ENCODE measurements at regions not wholly inside any gene's neighbourhood (a gene's known extent, or its start where the extent isn't known, plus 50 kb on each side); places are given as distances from the start of the nearest gene placed in this dataset.

- ATAC-seq (ENCODE audit: low read depth in 2 of 2) = no peak
- no peak for DNase-seq
- Histone ChIP-seq H3K27me3 (ENCODE audit: control insufficient read depth, insufficient read depth, low read length) (no peaks in the 10 kb centered on the region), H3K9me3 (ENCODE audit: control insufficient read depth in 2 of 2, low read length in 2 of 2) (no peaks in the 10 kb centered on the region), H3K4me3 (ENCODE audit: low read depth, low read length) (no peak overlapping the region), H3K27ac (ENCODE audit: insufficient read depth, low read length, poor library complexity, severe bottlenecking) (no peak overlapping the region), H3K36me3 (ENCODE audit: control insufficient read depth, insufficient read depth, low read length) (no peaks in the 10 kb centered on the region), H3K4me1 (ENCODE audit: control insufficient read depth, insufficient read depth, low read length, poor library complexity, severe bottlenecking) (no peaks in the 10 kb centered on the region)
- Mint-ChIP-seq H3K9me3 (peaks cover 0 to 6% (median 3%) of the 10 kb centered on the region in 7 donors), H3K4me1 (no peaks in the 10 kb centered on the region), H3K4me3 (no peak overlapping the region), H3K27me3 (no peaks in the 10 kb centered on the region), H3K27ac (no peak overlapping the region), H3K36me3 (no peaks in the 10 kb centered on the region)
Observed at GRCh38 chr7:49638166-49638565, 135.3 kb upstream of the VWC2 start.

- Mint-ChIP-seq H3K27ac (no peak overlapping the region), H3K27me3 (no peaks in the 10 kb centered on the region), H3K36me3 (no peaks in the 10 kb centered on the region), H3K4me1 (no peaks in the 10 kb centered on the region), H3K9me3 (peaks cover 0 to 6% (median 4%) of the 10 kb centered on the region in 7 donors), H3K4me3 (no peak overlapping the region)
- ATAC-seq (ENCODE audit: low read depth in 2 of 2) (no peak), DNase-seq (no peak)
- Histone ChIP-seq H3K36me3 (ENCODE audit: control insufficient read depth, insufficient read depth, low read length) (no peaks in the 10 kb centered on the region), H3K27ac (ENCODE audit: insufficient read depth, low read length, poor library complexity, severe bottlenecking) (no peak overlapping the region), H3K27me3 (ENCODE audit: control insufficient read depth, insufficient read depth, low read length) (no peaks in the 10 kb centered on the region), H3K4me1 (ENCODE audit: control insufficient read depth, insufficient read depth, low read length, poor library complexity, severe bottlenecking) (no peaks in the 10 kb centered on the region), H3K4me3 (ENCODE audit: low read depth, low read length) (no peak overlapping the region), H3K9me3 (ENCODE audit: control insufficient read depth in 2 of 2, low read length in 2 of 2) (no peaks in the 10 kb centered on the region)
Observed at GRCh38 chr7:49639068-49639593, 134.3 kb upstream of the VWC2 start.

DNA sequence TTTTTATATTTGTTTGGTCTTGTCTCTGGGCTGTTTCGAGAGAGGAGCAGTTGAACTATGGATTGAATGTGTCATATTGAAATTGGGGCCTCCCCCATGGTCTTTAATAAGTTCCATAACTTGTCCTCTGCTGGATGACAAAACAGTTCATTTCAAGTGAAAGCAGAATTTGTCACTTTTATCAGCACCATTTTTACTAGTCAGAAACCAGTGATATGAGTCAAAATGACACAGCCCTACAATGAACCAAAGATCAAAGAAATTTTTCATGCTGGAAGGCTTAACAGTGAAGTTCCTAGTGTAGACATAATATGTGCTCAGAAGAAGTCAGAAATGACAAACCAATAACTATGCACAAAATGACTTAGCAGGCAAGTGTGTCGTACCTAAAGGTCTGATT, 133.6 kb upstream of the VWC2 start:
- Histone ChIP-seq H3K27ac (ENCODE audit: insufficient read depth, low read length, poor library complexity, severe bottlenecking) (no peak overlapping the region), H3K36me3 (ENCODE audit: control insufficient read depth, insufficient read depth, low read length) (no peaks in the 10 kb centered on the region), H3K4me3 (ENCODE audit: low read depth, low read length) (no peak overlapping the region), H3K9me3 (ENCODE audit: control insufficient read depth in 2 of 2, low read length in 2 of 2) (no peaks in the 10 kb centered on the region), H3K4me1 (ENCODE audit: control insufficient read depth, insufficient read depth, low read length, poor library complexity, severe bottlenecking) (no peaks in the 10 kb centered on the region), H3K27me3 (ENCODE audit: control insufficient read depth, insufficient read depth, low read length) (no peaks in the 10 kb centered on the region)
- Mint-ChIP-seq H3K36me3 (no peaks in the 10 kb centered on the region), H3K9me3 (peaks cover 0 to 6% (median 5%) of the 10 kb centered on the region in 7 donors), H3K27ac (no peak overlapping the region), H3K27me3 (no peaks in the 10 kb centered on the region), H3K4me1 (no peaks in the 10 kb centered on the region), H3K4me3 (no peak overlapping the region)
- DNase-seq (no peak), ATAC-seq (ENCODE audit: low read depth in 2 of 2) (no peak)

DNA sequence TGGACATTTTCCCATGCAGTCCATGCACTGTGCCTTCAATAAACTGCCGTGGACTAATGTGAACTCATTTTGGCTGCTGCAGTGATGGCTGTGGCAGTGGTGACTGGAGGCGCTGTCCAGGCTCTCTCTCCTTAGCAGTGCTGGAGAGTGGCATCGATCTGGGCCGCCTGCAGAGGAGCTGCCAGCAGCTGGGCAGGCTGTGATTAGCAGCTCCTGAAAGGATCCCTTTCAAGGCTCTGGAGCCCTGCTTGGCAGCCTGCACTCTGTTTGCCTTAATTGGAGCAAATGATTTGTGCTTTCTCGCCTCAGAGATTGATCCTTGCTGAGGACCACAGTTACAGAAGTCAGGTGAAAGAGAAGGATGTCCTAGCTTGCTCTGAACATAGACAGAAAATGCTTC, 130.1 kb upstream of the VWC2 start:
- H3K27me3 Mint-ChIP-seq = no peaks in the 10 kb centered on the region
- peaks cover 0 to 10% (median 3%) of the 10 kb centered on the region in 7 donors for H3K9me3 Mint-ChIP-seq
- Histone ChIP-seq H3K27ac (ENCODE audit: insufficient read depth, low read length, poor library complexity, severe bottlenecking) (no peak overlapping the region), H3K4me3 (ENCODE audit: low read depth, low read length) (no peak overlapping the region), H3K36me3 (ENCODE audit: control insufficient read depth, insufficient read depth, low read length) (no peaks in the 10 kb centered on the region), H3K4me1 (ENCODE audit: control insufficient read depth, insufficient read depth, low read length, poor library complexity, severe bottlenecking) (no peaks in the 10 kb centered on the region), H3K9me3 (ENCODE audit: control insufficient read depth in 2 of 2, low read length in 2 of 2) (no peaks in the 10 kb centered on the region), H3K27me3 (ENCODE audit: control insufficient read depth, insufficient read depth, low read length) (no peaks in the 10 kb centered on the region)
- H3K4me1 Mint-ChIP-seq = no peaks in the 10 kb centered on the region
- H3K4me3 Mint-ChIP-seq = no peak overlapping the region
- no peaks in the 10 kb centered on the region for H3K36me3 Mint-ChIP-seq
- DNase-seq = no peak
- ATAC-seq (ENCODE audit: low read depth in 2 of 2) = no peak
- no peak overlapping the region for H3K27ac Mint-ChIP-seq

- H3K27ac Mint-ChIP-seq = no peak overlapping the region
- ATAC-seq (ENCODE audit: low read depth in 2 of 2) = no peak
Observed at GRCh38 chr7:49643736-49644135, 129.7 kb upstream of the VWC2 start.

GRCh38 chr7:49644396-49645166, 128.9 kb upstream of the VWC2 start:
- H3K36me3 Mint-ChIP-seq = no peaks in the 10 kb centered on the region
- Histone ChIP-seq H3K27me3 (ENCODE audit: control insufficient read depth, insufficient read depth, low read length) (no peaks in the 10 kb centered on the region), H3K36me3 (ENCODE audit: control insufficient read depth, insufficient read depth, low read length) (no peaks in the 10 kb centered on the region), H3K9me3 (ENCODE audit: control insufficient read depth in 2 of 2, low read length in 2 of 2) (no peaks in the 10 kb centered on the region), H3K27ac (ENCODE audit: insufficient read depth, low read length, poor library complexity, severe bottlenecking) (no peak overlapping the region), H3K4me1 (ENCODE audit: control insufficient read depth, insufficient read depth, low read length, poor library complexity, severe bottlenecking) (no peaks in the 10 kb centered on the region), H3K4me3 (ENCODE audit: low read depth, low read length) (no peak overlapping the region)
- H3K4me3 Mint-ChIP-seq = no peak overlapping the region
- ATAC-seq (ENCODE audit: low read depth in 2 of 2) = no peak
- no peak for DNase-seq
- H3K27me3 Mint-ChIP-seq = no peaks in the 10 kb centered on the region
- peaks cover 0 to 10% (median 5%) of the 10 kb centered on the region in 7 donors for H3K9me3 Mint-ChIP-seq
- no peak overlapping the region for H3K27ac Mint-ChIP-seq
- H3K4me1 Mint-ChIP-seq = no peaks in the 10 kb centered on the region

More at GRCh38 chr7:49643736-49644135, 129.7 kb upstream of the VWC2 start:
- Histone ChIP-seq H3K36me3 (ENCODE audit: control insufficient read depth, insufficient read depth, low read length) (no peaks in the 10 kb centered on the region), H3K27me3 (ENCODE audit: control insufficient read depth, insufficient read depth, low read length) (no peaks in the 10 kb centered on the region), H3K9me3 (ENCODE audit: control insufficient read depth in 2 of 2, low read length in 2 of 2) (no peaks in the 10 kb centered on the region), H3K27ac (ENCODE audit: insufficient read depth, low read length, poor library complexity, severe bottlenecking) (no peak overlapping the region), H3K4me3 (ENCODE audit: low read depth, low read length) (no peak overlapping the region), H3K4me1 (ENCODE audit: control insufficient read depth, insufficient read depth, low read length, poor library complexity, severe bottlenecking) (no peaks in the 10 kb centered on the region)
- Mint-ChIP-seq H3K27me3 (no peaks in the 10 kb centered on the region), H3K4me1 (no peaks in the 10 kb centered on the region), H3K4me3 (no peak overlapping the region), H3K9me3 (peaks cover 0 to 11% (median 5%) of the 10 kb centered on the region in 7 donors), H3K36me3 (no peaks in the 10 kb centered on the region)
- no peak for DNase-seq

DNA sequence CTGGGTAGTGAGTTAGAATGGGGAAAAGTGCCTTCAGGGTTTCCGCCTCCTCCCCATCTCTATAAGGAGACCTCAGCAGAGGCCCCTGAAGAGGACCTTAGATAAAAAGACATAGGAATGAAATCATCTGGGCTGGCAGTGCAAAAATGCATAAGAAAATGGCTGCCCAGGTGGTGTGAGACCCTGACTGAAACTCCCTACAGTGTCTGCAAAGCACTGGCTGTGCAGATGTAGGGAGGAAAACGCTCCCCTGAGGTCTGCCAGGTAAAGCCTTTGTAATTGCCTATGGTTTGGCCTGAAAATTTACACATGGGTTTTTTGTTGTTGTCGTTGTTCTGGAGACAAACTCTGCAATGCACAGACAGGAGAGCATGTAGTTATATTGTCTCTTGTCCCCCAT, 128.1 kb upstream of the VWC2 start:
- Mint-ChIP-seq H3K27me3 (no peaks in the 10 kb centered on the region), H3K9me3 (peaks cover 0 to 10% (median 5%) of the 10 kb centered on the region in 7 donors), H3K36me3 (no peaks in the 10 kb centered on the region), H3K4me1 (no peaks in the 10 kb centered on the region), H3K27ac (no peak overlapping the region), H3K4me3 (no peak overlapping the region)
- H3K27ac ChIP-seq (ENCODE audit: insufficient read depth, low read length, poor library complexity, severe bottlenecking) = no peak overlapping the region
- H3K36me3 ChIP-seq (ENCODE audit: control insufficient read depth, insufficient read depth, low read length) = no peaks in the 10 kb centered on the region
- no peak for ATAC-seq (ENCODE audit: low read depth in 2 of 2)
- DNase-seq = no peak
- H3K4me3 ChIP-seq (ENCODE audit: low read depth, low read length) = no peak overlapping the region
- H3K9me3 ChIP-seq (ENCODE audit: control insufficient read depth in 2 of 2, low read length in 2 of 2) = no peaks in the 10 kb centered on the region
- no peaks in the 10 kb centered on the region for H3K27me3 ChIP-seq (ENCODE audit: control insufficient read depth, insufficient read depth, low read length)
- H3K4me1 ChIP-seq (ENCODE audit: control insufficient read depth, insufficient read depth, low read length, poor library complexity, severe bottlenecking) = no peaks in the 10 kb centered on the region

- H3K9me3 ChIP-seq (ENCODE audit: control insufficient read depth in 2 of 2, low read length in 2 of 2) = no peaks in the 10 kb centered on the region
- no peak overlapping the region for H3K27ac ChIP-seq (ENCODE audit: insufficient read depth, low read length, poor library complexity, severe bottlenecking)
- no peak overlapping the region for H3K4me3 ChIP-seq (ENCODE audit: low read depth, low read length)
- no peaks in the 10 kb centered on the region for H3K4me1 ChIP-seq (ENCODE audit: control insufficient read depth, insufficient read depth, low read length, poor library complexity, severe bottlenecking)
- H3K9me3 Mint-ChIP-seq = no peaks in the 10 kb centered on the region
- no peaks in the 10 kb centered on the region for H3K36me3 Mint-ChIP-seq
- ATAC-seq (ENCODE audit: low read depth in 2 of 2) (no peak), DNase-seq (no peak)
- H3K27me3 ChIP-seq (ENCODE audit: control insufficient read depth, insufficient read depth, low read length) = no peaks in the 10 kb centered on the region
- no peaks in the 10 kb centered on the region for H3K36me3 ChIP-seq (ENCODE audit: control insufficient read depth, insufficient read depth, low read length)
- H3K4me1 Mint-ChIP-seq = no peaks in the 10 kb centered on the region
- no peaks in the 10 kb centered on the region for H3K27me3 Mint-ChIP-seq
- no peak overlapping the region for H3K27ac Mint-ChIP-seq
- H3K4me3 Mint-ChIP-seq = no peak overlapping the region
Observed at GRCh38 chr7:49660170-49660783, 113.2 kb upstream of the VWC2 start.
